Trophoblast cell (in vitro differentiated cells and primary cell): ENCODE measurements at regions not wholly inside any gene's neighbourhood (a gene's known extent, or its start where the extent isn't known, plus 50 kb on each side); places are given as distances from the start of the nearest gene placed in this dataset.

ENCODE experiments used
- DNase-seq, 2 donors: peaks; one replicate each; pipeline ENCODE4 v3.0.0-alpha.2; 2016
- H2AFZ ChIP-seq: 2 replicates; pipeline ENCODE4 v1.6.1; 2013; ENCODE audit warnings: low read length, moderate library complexity, mild to moderate bottlenecking; ENCODE audit not compliant: insufficient read depth, poor library complexity
- H2AK5ac ChIP-seq: 2 replicates; pipeline ENCODE4 v1.6.1; 2013; ENCODE audit warnings: mild to moderate bottlenecking, low read length
- H2BK120ac ChIP-seq: 2 replicates; pipeline ENCODE4 v1.6.1; 2013; ENCODE audit warnings: low read length, mild to moderate bottlenecking, moderate library complexity; ENCODE audit not compliant: insufficient read depth, poor library complexity
- H2BK12ac ChIP-seq: 2 replicates; pipeline ENCODE4 v1.6.1; 2013; ENCODE audit warnings: mild to moderate bottlenecking, low read length, moderate library complexity
- H2BK5ac ChIP-seq: 2 replicates; pipeline ENCODE4 v1.6.1; 2013; ENCODE audit warnings: low read length, low read depth, moderate library complexity, mild to moderate bottlenecking; ENCODE audit not compliant: poor library complexity
- H3K14ac ChIP-seq: 2 replicates; pipeline ENCODE4 v1.6.1; 2013; ENCODE audit warnings: mild to moderate bottlenecking, low read length
- H3K18ac ChIP-seq: 2 replicates; pipeline ENCODE4 v1.6.1; 2013; ENCODE audit warnings: mild to moderate bottlenecking, low read length
- H3K23ac ChIP-seq: 2 replicates; pipeline ENCODE4 v1.6.1; 2013; ENCODE audit warnings: low read length
- H3K27ac ChIP-seq: 2 replicates; pipeline ENCODE4 v1.5.1; 2013; ENCODE audit warnings: low read depth, mild to moderate bottlenecking, inconsistent platforms, low read length, moderate library complexity
- H3K27me3 ChIP-seq: 2 replicates; pipeline ENCODE4 v1.6.1; 2013; ENCODE audit warnings: inconsistent platforms, mild to moderate bottlenecking, low read length, moderate library complexity; ENCODE audit not compliant: insufficient read depth
- H3K36me3 ChIP-seq, 2 experiments: 1 replicate in 1 of 2; 2 replicates in 1 of 2; pipeline ENCODE4 v1.6.1; 2013; ENCODE audit warnings: low read length in 2 of 2, mild to moderate bottlenecking in 2 of 2, moderate library complexity in 1 of 2; ENCODE audit not compliant: insufficient read depth in 2 of 2, control insufficient read depth in 1 of 2
- H3K4ac ChIP-seq: 2 replicates; pipeline ENCODE4 v1.6.1; 2013; ENCODE audit warnings: low read depth, mild to moderate bottlenecking, low read length, moderate library complexity
- H3K4me1 ChIP-seq, 2 experiments: 1 replicate in 1 of 2; 2 replicates in 1 of 2; pipeline ENCODE4 v1.6.1; 2013; ENCODE audit warnings: low read length in 2 of 2, mild to moderate bottlenecking in 2 of 2, moderate library complexity in 1 of 2; ENCODE audit not compliant: insufficient read depth in 2 of 2, control insufficient read depth in 1 of 2
- H3K4me2 ChIP-seq: 2 replicates; pipeline ENCODE4 v1.6.1; 2013; ENCODE audit warnings: inconsistent platforms, mild to moderate bottlenecking, low read length, moderate library complexity
- H3K4me3 ChIP-seq: 2 replicates; pipeline ENCODE4 v1.5.1; 2013; ENCODE audit warnings: mild to moderate bottlenecking, low read depth, low read length, inconsistent platforms
- H3K79me1 ChIP-seq: one replicate; pipeline ENCODE4 v1.6.1; 2013; ENCODE audit warnings: low read length
- H3K79me2 ChIP-seq: 2 replicates; pipeline ENCODE4 v1.6.1; 2013; ENCODE audit warnings: low read length, mild to moderate bottlenecking; ENCODE audit not compliant: control insufficient read depth, insufficient read depth, poor library complexity
- H3K9ac ChIP-seq: 2 replicates; pipeline ENCODE4 v1.6.1; 2013; ENCODE audit warnings: mild to moderate bottlenecking, low read length
- H3K9me3 ChIP-seq: 2 replicates; pipeline ENCODE4 v1.6.1; 2013; ENCODE audit warnings: low read depth, mild to moderate bottlenecking, control low read depth, inconsistent platforms, low read length; ENCODE audit not compliant: insufficient read depth
- H4K12ac ChIP-seq: 2 replicates; pipeline ENCODE4 v1.6.1; 2013; ENCODE audit warnings: low read depth, mild to moderate bottlenecking, low read length, moderate library complexity
- H4K8ac ChIP-seq: 2 replicates; pipeline ENCODE4 v1.6.1; 2013; ENCODE audit warnings: low read depth, mild to moderate bottlenecking, low read length, moderate library complexity
- H4K91ac ChIP-seq: one replicate; pipeline ENCODE4 v1.6.1; 2013; ENCODE audit warnings: low read depth, mild to moderate bottlenecking, low read length, moderate library complexity
- WGBS: extraction: QIAGEN DNeasy Blood & Tissue Kit; methylation state at CpG from one replicate; pipeline ENCODE4 v1.1.7; 2013; ENCODE audit warnings: missing lambda C conversion rate; ENCODE audit not compliant: insufficient read length, insufficient coverage; ENCODE audit errors: extremely low coverage; 5-methylcytosine and 5-hydroxymethylcytosine counted together

GRCh38 chr6:67411036-67411435 is 1224.0 kb upstream of the ADGRB3 start:
- Histone ChIP-seq H3K4ac (no peak overlapping the region), H3K9me3 (no peaks in the 10 kb centered on the region), H3K4me3 (no peak overlapping the region), H3K4me2 (no peak overlapping the region), H2BK12ac (no peak overlapping the region), H3K9ac (no peak overlapping the region), H4K8ac (no peak overlapping the region), H4K12ac (no peak overlapping the region), H3K14ac (no peak overlapping the region), H3K36me3 (no peaks in the 10 kb centered on the region), H3K18ac (no peak overlapping the region), H2BK5ac (no peak overlapping the region), H2AFZ (no peak overlapping the region), H3K79me2 (no peaks in the 10 kb centered on the region), H2AK5ac (no peak overlapping the region), H3K27me3 (no peaks in the 10 kb centered on the region), H3K4me1 (no peaks in the 10 kb centered on the region), H3K79me1 (no peaks in the 10 kb centered on the region), H4K91ac (no peak overlapping the region), H3K27ac (no peak overlapping the region), H3K23ac (no peak overlapping the region), H2BK120ac (no peak overlapping the region)
- DNase-seq = no peak
- WGBS = no CpG with 5 or more reads among the region's 1 CpG

DNA sequence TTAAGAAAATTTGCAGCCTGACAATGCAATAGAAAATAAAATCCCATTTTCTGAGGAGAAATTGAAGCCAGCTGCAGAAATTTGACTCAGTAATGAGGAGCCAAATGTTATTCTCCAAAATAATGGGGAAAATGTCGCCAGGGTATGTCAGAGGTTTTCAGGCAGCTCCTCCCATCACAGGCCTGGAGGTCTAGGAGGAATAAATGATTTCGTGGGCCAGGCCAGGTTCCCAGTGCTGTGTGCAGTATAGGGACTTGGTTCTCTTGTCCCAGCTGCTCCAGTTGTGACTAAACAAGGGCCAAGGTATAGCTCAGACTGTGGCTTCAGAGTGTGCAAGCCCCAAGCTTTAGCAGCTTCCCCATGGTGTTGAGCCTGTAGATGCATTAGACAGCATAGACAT is 1240.8 kb upstream of the ADGRB3 start:
- Histone ChIP-seq H2AK5ac (no peak overlapping the region), H3K4ac (no peak overlapping the region), H4K12ac (no peak overlapping the region), H3K36me3 (no peaks in the 10 kb centered on the region), H2AFZ (no peak overlapping the region), H2BK12ac (no peak overlapping the region), H2BK120ac (no peak overlapping the region), H3K23ac (no peak overlapping the region), H2BK5ac (no peak overlapping the region), H3K9ac (no peak overlapping the region), H3K14ac (no peak overlapping the region), H3K4me1 (no peaks in the 10 kb centered on the region), H3K79me1 (no peaks in the 10 kb centered on the region), H4K91ac (no peak overlapping the region), H4K8ac (no peak overlapping the region), H3K9me3 (peaks cover 3% of the 10 kb centered on the region), H3K27ac (no peak overlapping the region), H3K4me2 (no peak overlapping the region), H3K4me3 (no peak overlapping the region), H3K27me3 (no peaks in the 10 kb centered on the region), H3K79me2 (no peaks in the 10 kb centered on the region), H3K18ac (no peak overlapping the region)
- no CpG with 5 or more reads among the region's 2 CpGs for WGBS
- DNase-seq = no peak

DNA sequence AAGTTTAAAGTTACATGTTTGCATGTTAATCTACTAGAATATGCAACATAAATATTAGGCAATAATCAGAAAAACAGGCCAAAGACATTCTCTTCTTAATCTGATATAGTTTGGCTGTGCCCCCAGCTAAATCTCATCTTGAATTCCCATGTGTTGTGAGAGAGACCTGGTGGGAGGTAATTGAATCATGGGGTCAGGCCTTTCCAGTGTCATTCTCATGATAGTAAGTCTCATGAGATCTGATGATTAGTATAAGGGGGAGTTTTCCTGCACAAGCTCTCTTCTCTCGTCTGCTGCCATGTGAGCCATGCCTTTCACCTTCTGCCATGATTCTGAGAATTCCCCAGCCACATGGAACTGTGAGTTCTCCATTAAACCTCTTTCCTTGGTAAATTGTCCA is 1241.7 kb upstream of the ADGRB3 start:
- H3K23ac ChIP-seq = no peak overlapping the region
- H3K27me3 ChIP-seq = no peaks in the 10 kb centered on the region
- no peak overlapping the region for H3K4me3 ChIP-seq
- no peak overlapping the region for H2AFZ ChIP-seq
- no peak overlapping the region for H4K8ac ChIP-seq
- no peaks in the 10 kb centered on the region for H3K4me1 ChIP-seq
- no CpG with 5 or more reads among the region's 1 CpG for WGBS
- peaks cover 3% of the 10 kb centered on the region for H3K9me3 ChIP-seq
- H3K79me1 ChIP-seq = no peaks in the 10 kb centered on the region
- no peak overlapping the region for H3K4me2 ChIP-seq
- no peak overlapping the region for H2AK5ac ChIP-seq
- H3K4ac ChIP-seq = no peak overlapping the region
- no peak overlapping the region for H2BK120ac ChIP-seq
- DNase-seq = no peak
- no peak overlapping the region for H3K14ac ChIP-seq
- no peaks in the 10 kb centered on the region for H3K36me3 ChIP-seq
- no peak overlapping the region for H4K91ac ChIP-seq
- no peak overlapping the region for H3K27ac ChIP-seq
- no peak overlapping the region for H2BK12ac ChIP-seq
- H3K9ac ChIP-seq = no peak overlapping the region
- H3K18ac ChIP-seq = no peak overlapping the region
- H3K79me2 ChIP-seq = no peaks in the 10 kb centered on the region
- no peak overlapping the region for H4K12ac ChIP-seq
- H2BK5ac ChIP-seq = no peak overlapping the region

DNA sequence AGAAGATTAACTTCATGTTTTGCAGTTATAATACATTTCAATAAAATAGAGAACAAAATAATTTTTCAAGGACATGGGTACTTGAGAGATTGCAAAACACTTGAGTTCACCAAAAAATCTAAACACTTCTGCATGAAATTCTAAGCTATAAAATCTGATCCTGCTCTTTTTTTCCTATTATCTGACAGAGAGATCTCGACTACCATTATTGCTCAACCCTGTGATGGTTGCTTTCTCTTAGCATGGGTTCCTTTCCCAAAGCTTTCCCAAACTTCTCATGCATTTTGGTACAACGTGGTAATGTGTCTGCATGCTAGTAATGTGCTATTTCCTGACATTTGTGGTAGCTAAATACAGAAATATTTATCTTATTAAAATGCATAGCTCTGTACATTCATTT is 1243.1 kb upstream of the ADGRB3 start:
- H4K12ac ChIP-seq = no peak overlapping the region
- WGBS = no CpG with 5 or more reads among the region's 2 CpGs
- peaks cover 3% of the 10 kb centered on the region for H3K9me3 ChIP-seq
- no peak for DNase-seq
- no peak overlapping the region for H3K4me2 ChIP-seq
- H3K27ac ChIP-seq = no peak overlapping the region
- no peak overlapping the region for H2BK120ac ChIP-seq
- no peaks in the 10 kb centered on the region for H3K79me2 ChIP-seq
- no peak overlapping the region for H4K91ac ChIP-seq
- no peak overlapping the region for H3K18ac ChIP-seq
- H3K14ac ChIP-seq = no peak overlapping the region
- no peaks in the 10 kb centered on the region for H3K79me1 ChIP-seq
- no peak overlapping the region for H2AK5ac ChIP-seq
- H2BK5ac ChIP-seq = no peak overlapping the region
- H3K23ac ChIP-seq = no peak overlapping the region
- no peaks in the 10 kb centered on the region for H3K27me3 ChIP-seq
- no peak overlapping the region for H2BK12ac ChIP-seq
- no peak overlapping the region for H3K9ac ChIP-seq
- no peaks in the 10 kb centered on the region for H3K4me1 ChIP-seq
- no peak overlapping the region for H3K4ac ChIP-seq
- H3K36me3 ChIP-seq = no peaks in the 10 kb centered on the region
- H2AFZ ChIP-seq = no peak overlapping the region
- H3K4me3 ChIP-seq = no peak overlapping the region
- H4K8ac ChIP-seq = no peak overlapping the region
